ENCODE measurements at regions not wholly inside any gene's neighbourhood (a gene's known extent, or its start where the extent isn't known, plus 50 kb on each side); places are given as distances from the start of the nearest gene placed in this dataset.

DNA sequence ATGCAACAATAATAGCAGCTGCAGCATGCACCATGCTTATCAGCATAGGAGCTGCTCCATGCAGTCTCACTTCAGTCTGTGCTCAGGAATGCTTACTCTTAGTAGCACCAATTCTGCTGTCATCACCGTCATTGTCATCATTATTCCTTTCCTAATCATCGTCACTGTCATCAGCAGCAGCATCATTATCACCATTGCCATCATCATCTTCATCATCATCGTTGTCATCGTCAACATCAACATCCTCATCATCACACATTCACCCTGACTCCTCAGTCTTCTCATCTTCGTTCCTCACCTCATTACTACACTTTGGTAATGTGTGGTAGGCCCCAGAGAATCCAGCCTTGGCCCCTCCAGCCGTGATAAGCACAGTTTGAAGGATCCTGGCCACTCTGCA lies 545.0 kb downstream of the TNS3 start:
- ChIA-PET POLR2A (no interaction called here), CTCF (no interaction called here)
- Histone ChIP-seq H3K4me1 (ENCODE audit: insufficient read depth, low read length) (no peaks in the 10 kb centered on the region), H3K4me3 (ENCODE audit: low read length) (no peak overlapping the region), H3K27ac (ENCODE audit: low read depth in 1 of 2, low read length in 2 of 2) (no peak overlapping the region), H3K9me3 (ENCODE audit: control insufficient read depth in 1 of 2, insufficient read depth in 1 of 2, low read length in 2 of 2) (no peaks in the 10 kb centered on the region), H3K36me3 (ENCODE audit: insufficient read depth, low read length) (no peaks in the 10 kb centered on the region), H3K27me3 (ENCODE audit: control insufficient read depth in 1 of 2, insufficient read depth in 2 of 2, low read length in 2 of 2) (no peaks in the 10 kb centered on the region)
- H3K27ac Mint-ChIP-seq, result no peak overlapping the region
- ATAC-seq (ENCODE audit: poor library complexity), result no peak
- H3K9me3 Mint-ChIP-seq, result no peaks in the 10 kb centered on the region
- DNase-seq, result no peak
- H3K27me3 Mint-ChIP-seq, result no peaks in the 10 kb centered on the region
- no peaks in the 10 kb centered on the region for H3K4me1 Mint-ChIP-seq (ENCODE audit: low read depth)
- H3K4me3 Mint-ChIP-seq, result no peak overlapping the region
- intact Hi-C loops (cut with DNase I, micrococcal nuclease), result no loop called here
- no peaks in the 10 kb centered on the region for H3K36me3 Mint-ChIP-seq (ENCODE audit: low read depth)
- TF ChIP-seq, protein P1, sequence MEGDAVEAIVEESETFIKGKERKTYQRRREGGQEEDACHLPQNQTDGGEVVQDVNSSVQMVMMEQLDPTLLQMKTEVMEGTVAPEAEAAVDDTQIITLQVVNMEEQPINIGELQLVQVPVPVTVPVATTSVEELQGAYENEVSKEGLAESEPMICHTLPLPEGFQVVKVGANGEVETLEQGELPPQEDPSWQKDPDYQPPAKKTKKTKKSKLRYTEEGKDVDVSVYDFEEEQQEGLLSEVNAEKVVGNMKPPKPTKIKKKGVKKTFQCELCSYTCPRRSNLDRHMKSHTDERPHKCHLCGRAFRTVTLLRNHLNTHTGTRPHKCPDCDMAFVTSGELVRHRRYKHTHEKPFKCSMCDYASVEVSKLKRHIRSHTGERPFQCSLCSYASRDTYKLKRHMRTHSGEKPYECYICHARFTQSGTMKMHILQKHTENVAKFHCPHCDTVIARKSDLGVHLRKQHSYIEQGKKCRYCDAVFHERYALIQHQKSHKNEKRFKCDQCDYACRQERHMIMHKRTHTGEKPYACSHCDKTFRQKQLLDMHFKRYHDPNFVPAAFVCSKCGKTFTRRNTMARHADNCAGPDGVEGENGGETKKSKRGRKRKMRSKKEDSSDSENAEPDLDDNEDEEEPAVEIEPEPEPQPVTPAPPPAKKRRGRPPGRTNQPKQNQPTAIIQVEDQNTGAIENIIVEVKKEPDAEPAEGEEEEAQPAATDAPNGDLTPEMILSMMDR (IDR thresholded peaks at IDR 0.05), result no peak

DNA sequence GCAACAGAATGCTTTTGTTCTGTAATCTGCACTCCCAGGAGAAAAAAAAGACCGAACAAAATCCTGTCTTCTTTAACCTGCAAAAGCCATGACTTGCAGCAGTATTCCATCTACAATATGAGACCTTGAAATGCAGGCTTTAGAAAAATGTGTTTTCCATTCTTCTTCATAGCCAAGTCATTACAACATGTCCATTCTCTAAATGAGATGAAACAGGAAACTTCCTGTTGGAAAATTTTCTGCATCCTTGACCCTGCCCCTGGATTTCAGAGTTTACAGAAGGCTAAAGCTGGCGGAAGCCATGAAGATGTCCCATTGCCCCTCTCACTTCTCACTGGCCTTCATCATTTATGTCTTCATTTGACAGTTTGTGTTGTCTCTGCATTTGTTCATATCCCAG lies 546.4 kb downstream of the TNS3 start:
- TF ChIP-seq, protein P1 (IDR thresholded peaks at IDR 0.05), result no peak
- no peaks in the 10 kb centered on the region for H3K27me3 Mint-ChIP-seq
- POLR2A ChIA-PET, result interaction anchor here (0.5 kb wide), 1 partner anchor 11 kb away, joined by 4 read pairs; no protein-coding TSS in a partner anchor
- no peaks in the 10 kb centered on the region for H3K9me3 Mint-ChIP-seq
- no peaks in the 10 kb centered on the region for H3K4me1 Mint-ChIP-seq (ENCODE audit: low read depth)
- ATAC-seq (ENCODE audit: poor library complexity) (no peak), DNase-seq (no peak)
- no peaks in the 10 kb centered on the region for H3K27me3 ChIP-seq (ENCODE audit: control insufficient read depth in 1 of 2, insufficient read depth in 2 of 2, low read length in 2 of 2)
- CTCF ChIA-PET, result no interaction called here
- no peak overlapping the region for H3K4me3 Mint-ChIP-seq
- H3K9me3 ChIP-seq (ENCODE audit: control insufficient read depth in 1 of 2, insufficient read depth in 1 of 2, low read length in 2 of 2), result no peaks in the 10 kb centered on the region
- H3K4me1 ChIP-seq (ENCODE audit: insufficient read depth, low read length), result no peaks in the 10 kb centered on the region
- H3K27ac Mint-ChIP-seq, result no peak overlapping the region
- H3K27ac ChIP-seq (ENCODE audit: low read depth in 1 of 2, low read length in 2 of 2), result no peak overlapping the region
- H3K36me3 Mint-ChIP-seq (ENCODE audit: low read depth), result no peaks in the 10 kb centered on the region
- no peaks in the 10 kb centered on the region for H3K36me3 ChIP-seq (ENCODE audit: insufficient read depth, low read length)
- H3K4me3 ChIP-seq (ENCODE audit: low read length), result no peak overlapping the region
- intact Hi-C loops (cut with DNase I, micrococcal nuclease), result no loop called here

DNA sequence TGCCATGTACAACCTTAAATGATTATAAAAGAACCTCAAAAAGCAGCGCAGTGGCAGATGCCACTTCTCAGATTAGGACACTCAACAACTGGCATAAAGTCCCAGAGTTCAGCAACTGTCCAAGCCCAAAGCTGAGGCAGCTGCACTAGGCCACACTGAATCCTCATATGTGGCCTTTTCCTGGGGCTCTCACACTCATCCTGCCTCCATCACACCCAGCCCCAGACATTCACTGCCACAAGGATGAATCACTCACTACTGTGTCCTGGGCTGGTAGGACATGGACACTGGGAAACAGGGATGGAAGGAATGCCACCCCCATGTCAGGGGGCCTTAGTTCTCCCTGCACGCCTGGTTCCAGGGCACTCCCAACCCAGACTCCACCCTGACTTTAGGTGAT lies 547.7 kb downstream of the TNS3 start:
- no peak for ATAC-seq (ENCODE audit: poor library complexity)
- POLR2A ChIA-PET, result no interaction called here
- no peaks in the 10 kb centered on the region for H3K4me1 ChIP-seq (ENCODE audit: insufficient read depth, low read length)
- no peaks in the 10 kb centered on the region for H3K27me3 ChIP-seq (ENCODE audit: control insufficient read depth in 1 of 2, insufficient read depth in 2 of 2, low read length in 2 of 2)
- no peak overlapping the region for H3K4me3 Mint-ChIP-seq
- H3K9me3 Mint-ChIP-seq, result no peaks in the 10 kb centered on the region
- no peaks in the 10 kb centered on the region for H3K36me3 Mint-ChIP-seq (ENCODE audit: low read depth)
- DNase-seq, result no peak
- no peak overlapping the region for H3K27ac ChIP-seq (ENCODE audit: low read depth in 1 of 2, low read length in 2 of 2)
- CTCF ChIA-PET, result no interaction called here
- no peaks in the 10 kb centered on the region for H3K4me1 Mint-ChIP-seq (ENCODE audit: low read depth)
- H3K4me3 ChIP-seq (ENCODE audit: low read length), result no peak overlapping the region
- TF ChIP-seq, protein P1 (IDR thresholded peaks at IDR 0.05), result no peak
- no peaks in the 10 kb centered on the region for H3K36me3 ChIP-seq (ENCODE audit: insufficient read depth, low read length)
- no peaks in the 10 kb centered on the region for H3K27me3 Mint-ChIP-seq
- intact Hi-C loops (cut with DNase I, micrococcal nuclease), result no loop called here
- H3K9me3 ChIP-seq (ENCODE audit: control insufficient read depth in 1 of 2, insufficient read depth in 1 of 2, low read length in 2 of 2), result no peaks in the 10 kb centered on the region
- H3K27ac Mint-ChIP-seq, result no peak overlapping the region

Measured in CD4-positive, alpha-beta T cell (primary cell).